GM12872 (cell line): ENCODE measurements at regions not wholly inside any gene's neighbourhood (a gene's known extent, or its start where the extent isn't known, plus 50 kb on each side); places are given as distances from the start of the nearest gene placed in this dataset.

Source experiments
- CTCF ChIP-seq: IDR thresholded peaks from 3 replicates; pipeline ENCODE4 v1.5.1; 2011; ENCODE audit warnings: low read depth, mild to moderate bottlenecking, low read length, moderate library complexity; ENCODE audit not compliant: insufficient read depth

GRCh38 chr13:83281654-83282053, 600.6 kb downstream of the SLITRK1 start:
- TF ChIP-seq CTCF = no peak

- TF ChIP-seq CTCF = no peak
These were observed 607.6 kb downstream of the SLITRK1 start for GRCh38 chr13:83274679-83275078.

- TF ChIP-seq CTCF = no peak
These were observed 609.5 kb downstream of the SLITRK1 start for GRCh38 chr13:83272652-83273240.

- TF ChIP-seq CTCF = no peak
These were observed 610.2 kb downstream of the SLITRK1 start for GRCh38 chr13:83272076-83272475.

- TF ChIP-seq CTCF = no peak
These were observed 617.0 kb downstream of the SLITRK1 start for GRCh38 chr13:83265279-83265678.

- TF ChIP-seq CTCF = no peak
These were observed 633.5 kb downstream of the SLITRK1 start for GRCh38 chr13:83248751-83249150.

- no peak for TF ChIP-seq CTCF
These were observed 649.6 kb downstream of the SLITRK1 start for GRCh38 chr13:83232626-83233025.
